Uterus (tissue), 3 donors: ENCODE measurements at regions not wholly inside any gene's neighbourhood (a gene's known extent, or its start where the extent isn't known, plus 50 kb on each side); places are given as distances from the start of the nearest gene placed in this dataset.

ENCODE experiments used
- DNase-seq, 2 donors: peaks; one replicate each; pipeline ENCODE4 v3.0.0-alpha.2; 2019 to 2020
- H3K27ac ChIP-seq, 2 donors: fragments of 200-600 bp; sonication (generic); 1 replicate in 1 of 2; 2 replicates in 1 of 2; pipeline ENCODE4 v1.5.1; 2016 to 2018
- H3K27me3 ChIP-seq, 2 donors: fragments of 200-600 bp; sonication (generic); one replicate each; pipeline ENCODE4 v1.5.1; 2018 to 2019; ENCODE audit warnings: control low read depth in 1 of 2
- H3K36me3 ChIP-seq, 2 donors: fragments of 200-600 bp; sonication (generic); one replicate each; pipeline ENCODE4 v1.5.1; 2019; ENCODE audit warnings: control low read depth in 1 of 2
- H3K4me1 ChIP-seq, 2 donors: fragments of 200-600 bp; sonication (generic); one replicate each; pipeline ENCODE4 v1.5.1; 2018 to 2019; ENCODE audit warnings: control low read depth in 1 of 2
- H3K4me3 ChIP-seq, 2 donors: fragments of 200-600 bp; sonication (generic); 1 replicate in 1 of 2; 2 replicates in 1 of 2; pipeline ENCODE4 v1.5.1; 2018 to 2019; ENCODE audit warnings: mild to moderate bottlenecking in 1 of 2
- H3K9me3 ChIP-seq, 2 donors: fragments of 200-600 bp; sonication (generic); one replicate each; pipeline ENCODE4 v1.5.1; 2019; ENCODE audit warnings: control low read depth in 1 of 2
- POLR2A ChIP-seq, 2 donors: fragments of 450-650 bp; IDR thresholded peaks; one replicate each; pipeline ENCODE4 v1.6.1; 2016; ENCODE audit warnings: antibody characterized with exemption in 2 of 2, mild to moderate bottlenecking in 1 of 2, moderate library complexity in 1 of 2
- intact Hi-C: fragments of 100-400 bp; cut with DNase I; formaldehyde crosslinking; loops from one replicate; pipeline ENCODE4 v1.15.1; 2023; ENCODE audit warnings: low total_unique reads
- TF ChIP-seq, protein P1 (sequence below), 4 experiments: fragments of 200-600 bp in 2 of 4; fragments of 450-650 bp in 2 of 4; sonication (generic) in 2 of 4; IDR thresholded peaks; one replicate each; pipeline ENCODE4 v1.5.1; 2016 to 2019; ENCODE audit warnings: antibody characterized with exemption in 4 of 4, mild to moderate bottlenecking in 2 of 4, moderate library complexity in 1 of 4
- donor health status: DM: yes; HTN: yes; CAD: no.

DNA sequence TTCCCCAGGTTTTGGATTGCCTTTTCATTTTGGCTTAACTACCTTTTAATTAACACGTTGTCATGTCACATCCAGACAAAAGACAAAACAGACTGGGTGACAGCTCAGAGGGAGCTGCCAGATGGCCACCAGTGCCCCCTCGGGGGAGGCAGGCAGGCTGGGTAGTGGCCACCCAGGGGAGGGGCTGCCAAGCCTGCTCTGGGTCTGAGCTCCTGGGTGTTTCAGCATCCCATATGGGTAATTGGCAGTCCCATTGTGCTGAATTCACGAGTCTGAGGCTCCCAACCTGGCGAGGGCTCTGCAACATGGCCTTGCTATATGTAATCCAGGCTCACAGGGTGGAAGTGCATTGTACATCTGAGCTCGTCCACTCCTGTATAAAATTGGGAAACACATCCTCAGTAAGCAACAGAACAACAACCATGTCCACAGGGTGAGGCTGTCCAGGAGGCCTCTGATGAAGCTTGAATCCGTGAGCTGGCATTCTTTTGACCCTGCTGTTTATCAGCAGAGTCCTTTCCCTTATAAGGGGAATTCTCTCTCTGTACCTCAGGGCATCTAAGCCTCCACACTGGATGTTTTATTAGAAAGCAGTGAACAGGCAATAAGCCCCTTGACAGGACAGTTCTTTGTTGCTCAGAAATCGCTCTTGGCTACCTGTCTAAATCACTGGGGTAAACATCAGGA, 111.7 kb upstream of the SLC22A23 start:
- no peak for TF ChIP-seq POLR2A (IDR thresholded peaks at IDR 0.05)
- TF ChIP-seq, protein P1, sequence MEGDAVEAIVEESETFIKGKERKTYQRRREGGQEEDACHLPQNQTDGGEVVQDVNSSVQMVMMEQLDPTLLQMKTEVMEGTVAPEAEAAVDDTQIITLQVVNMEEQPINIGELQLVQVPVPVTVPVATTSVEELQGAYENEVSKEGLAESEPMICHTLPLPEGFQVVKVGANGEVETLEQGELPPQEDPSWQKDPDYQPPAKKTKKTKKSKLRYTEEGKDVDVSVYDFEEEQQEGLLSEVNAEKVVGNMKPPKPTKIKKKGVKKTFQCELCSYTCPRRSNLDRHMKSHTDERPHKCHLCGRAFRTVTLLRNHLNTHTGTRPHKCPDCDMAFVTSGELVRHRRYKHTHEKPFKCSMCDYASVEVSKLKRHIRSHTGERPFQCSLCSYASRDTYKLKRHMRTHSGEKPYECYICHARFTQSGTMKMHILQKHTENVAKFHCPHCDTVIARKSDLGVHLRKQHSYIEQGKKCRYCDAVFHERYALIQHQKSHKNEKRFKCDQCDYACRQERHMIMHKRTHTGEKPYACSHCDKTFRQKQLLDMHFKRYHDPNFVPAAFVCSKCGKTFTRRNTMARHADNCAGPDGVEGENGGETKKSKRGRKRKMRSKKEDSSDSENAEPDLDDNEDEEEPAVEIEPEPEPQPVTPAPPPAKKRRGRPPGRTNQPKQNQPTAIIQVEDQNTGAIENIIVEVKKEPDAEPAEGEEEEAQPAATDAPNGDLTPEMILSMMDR (IDR thresholded peaks at IDR 0.05): no peak
- Histone ChIP-seq H3K27me3 (no peaks in the 10 kb centered on the region), H3K36me3 (no peaks in the 10 kb centered on the region), H3K4me3 (no peak overlapping the region), H3K27ac (peak overlapping the region in 1 of 2 donors; percentile 10), H3K4me1 (no peaks in the 10 kb centered on the region), H3K9me3 (no peaks in the 10 kb centered on the region)
- DNase-seq: no peak
- intact Hi-C loops: no loop called here

GRCh38 chr6:3566812-3567211, 110.0 kb upstream of the SLC22A23 start:
- H3K9me3 ChIP-seq: no peaks in the 10 kb centered on the region
- H3K27me3 ChIP-seq: no peaks in the 10 kb centered on the region
- intact Hi-C loops: no loop called here
- DNase-seq: no peak
- H3K4me1 ChIP-seq: no peaks in the 10 kb centered on the region
- no peak overlapping the region for H3K4me3 ChIP-seq
- H3K27ac ChIP-seq: no peak overlapping the region
- TF ChIP-seq POLR2A (IDR thresholded peaks at IDR 0.05): no peak
- TF ChIP-seq, protein P1 (IDR thresholded peaks at IDR 0.05): no peak
- H3K36me3 ChIP-seq: no peaks in the 10 kb centered on the region

DNA sequence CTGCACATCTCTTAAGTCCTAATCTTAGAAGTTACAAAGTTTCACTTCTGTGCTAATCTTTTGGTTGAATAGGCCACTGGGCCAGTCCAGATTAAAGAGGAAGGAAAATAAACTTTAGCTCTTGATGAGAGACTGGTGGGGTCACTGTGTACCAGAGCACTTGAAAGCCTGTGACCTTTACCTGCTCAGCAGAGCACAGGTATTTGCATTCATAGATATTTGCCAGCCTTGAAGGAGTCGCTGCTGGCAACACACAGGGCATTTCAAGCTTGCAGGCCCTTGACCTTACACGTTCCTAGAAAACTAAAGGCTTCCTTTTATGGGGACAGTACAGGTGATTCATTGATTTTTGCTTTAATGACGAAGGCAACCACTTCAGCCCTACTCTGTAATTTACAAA, 108.4 kb upstream of the SLC22A23 start:
- intact Hi-C loops: no loop called here
- no peaks in the 10 kb centered on the region for H3K36me3 ChIP-seq
- no peaks in the 10 kb centered on the region for H3K4me1 ChIP-seq
- H3K27me3 ChIP-seq: no peaks in the 10 kb centered on the region
- TF ChIP-seq, protein P1 (IDR thresholded peaks at IDR 0.05): no peak
- no peak for TF ChIP-seq POLR2A (IDR thresholded peaks at IDR 0.05)
- DNase-seq: no peak
- H3K27ac ChIP-seq: no peak overlapping the region
- no peak overlapping the region for H3K4me3 ChIP-seq
- no peaks in the 10 kb centered on the region for H3K9me3 ChIP-seq

GRCh38 chr6:3561725-3562124, 104.9 kb upstream of the SLC22A23 start:
- no peaks in the 10 kb centered on the region for H3K36me3 ChIP-seq
- no peak overlapping the region for H3K27ac ChIP-seq
- no peak for DNase-seq
- no peaks in the 10 kb centered on the region for H3K27me3 ChIP-seq
- no peak overlapping the region for H3K4me3 ChIP-seq
- intact Hi-C loops: no loop called here
- TF ChIP-seq, protein P1 (IDR thresholded peaks at IDR 0.05): no peak
- no peak for TF ChIP-seq POLR2A (IDR thresholded peaks at IDR 0.05)
- no peaks in the 10 kb centered on the region for H3K4me1 ChIP-seq
- H3K9me3 ChIP-seq: no peaks in the 10 kb centered on the region

DNA sequence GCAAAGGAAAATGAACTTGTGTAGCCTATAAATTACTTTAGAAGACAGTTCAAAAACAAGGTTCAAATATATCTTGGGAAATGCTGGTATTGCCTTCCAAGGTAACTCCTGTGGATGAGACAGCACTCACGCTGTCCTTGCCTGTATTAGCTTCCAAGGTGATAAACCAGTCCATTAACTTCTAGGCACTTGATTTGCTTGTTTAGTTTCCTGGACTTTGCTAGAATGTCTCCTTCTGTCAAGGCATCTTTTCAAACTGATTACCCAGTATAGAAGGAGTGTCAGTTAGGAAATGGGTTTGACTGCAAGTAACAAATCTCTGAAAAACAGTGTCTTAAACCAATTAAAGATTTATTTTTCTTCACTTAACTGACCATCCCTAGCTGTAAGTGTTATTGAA, 103.4 kb upstream of the SLC22A23 start:
- intact Hi-C loops: no loop called here
- no peak for DNase-seq
- H3K27me3 ChIP-seq: no peaks in the 10 kb centered on the region

More for the DNA sequence above, 103.4 kb upstream of the SLC22A23 start:
- H3K4me1 ChIP-seq: no peaks in the 10 kb centered on the region
- no peak overlapping the region for H3K4me3 ChIP-seq
- H3K27ac ChIP-seq: no peak overlapping the region
- no peak for TF ChIP-seq POLR2A (IDR thresholded peaks at IDR 0.05)
- TF ChIP-seq, protein P1 (IDR thresholded peaks at IDR 0.05): no peak
- no peaks in the 10 kb centered on the region for H3K36me3 ChIP-seq
- H3K9me3 ChIP-seq: no peaks in the 10 kb centered on the region
